GM12891 (cell line): ENCODE measurements at regions not wholly inside any gene's neighbourhood (a gene's known extent, or its start where the extent isn't known, plus 50 kb on each side); places are given as distances from the start of the nearest gene placed in this dataset.

Source experiments
- POLR2A ChIP-seq: IDR thresholded peaks from 2 replicates; pipeline ENCODE4 v1.6.1; 2011; ENCODE audit warnings: low read depth, low read length, control low read depth
- POLR2AphosphoS5 ChIP-seq: IDR thresholded peaks from 2 replicates; pipeline ENCODE4 v1.6.1; 2011; ENCODE audit warnings: low read depth, low read length, control low read depth
- SPI1 ChIP-seq: IDR thresholded peaks from 2 replicates; pipeline ENCODE4 v1.6.1; 2011; ENCODE audit warnings: low read depth, low read length, control low read depth
- TAF1 ChIP-seq: IDR thresholded peaks from 2 replicates; pipeline ENCODE4 v1.6.1; 2011; ENCODE audit warnings: low read depth, low read length, control low read depth

DNA sequence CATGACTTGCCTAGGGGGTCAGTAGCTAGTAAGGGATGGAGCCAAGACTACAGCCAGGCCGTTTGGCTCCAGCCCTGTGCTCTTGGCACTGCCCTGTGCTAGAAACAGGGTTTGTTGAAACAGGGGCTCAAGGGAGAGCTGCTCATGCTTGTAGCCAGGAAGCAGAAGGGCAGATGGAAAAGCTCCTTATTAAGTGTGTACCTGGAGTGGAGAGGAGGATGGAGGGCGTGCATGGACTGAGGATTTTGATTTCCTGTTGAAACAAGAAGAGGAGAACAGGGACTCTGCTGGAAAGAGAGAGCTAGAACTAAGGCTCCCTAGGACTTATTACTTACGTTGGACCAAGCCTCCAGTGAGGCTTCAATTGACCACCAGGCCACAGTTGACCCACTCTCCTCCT, 363.0 kb downstream of the MID1IP1 start:
- TF ChIP-seq POLR2AphosphoS5 (no peak), POLR2A (no peak), TAF1 (no peak), SPI1 (no peak)
